GM21381 (cell line): ENCODE measurements at regions not wholly inside any gene's neighbourhood (a gene's known extent, or its start where the extent isn't known, plus 50 kb on each side); places are given as distances from the start of the nearest gene placed in this dataset.
"Not testable (repeated sequence)": the region's sequence is repeated elsewhere in the genome, so short reads cannot be mapped to it uniquely, and the experiment has no call there.

Experiments
- ATAC-seq: cut with Tn5 transposase; IDR thresholded peaks from one replicate; pipeline ENCODE4 v1.9.1; 2021; ENCODE audit warnings: mild to moderate bottlenecking, moderate library complexity; ENCODE audit not compliant: unreplicated experiment

GRCh38 chrX:45447331-45447730 is 246.7 kb upstream of the DIPK2B start:
- ATAC-seq: no peak

- ATAC-seq: no peak
These were observed 245.2 kb upstream of the DIPK2B start for GRCh38 chrX:45445745-45446412.

- no peak for ATAC-seq
These were observed 236.5 kb upstream of the DIPK2B start for GRCh38 chrX:45437186-45437585.

- no peak for ATAC-seq
These were observed 234.8 kb upstream of the DIPK2B start for GRCh38 chrX:45435481-45435880.

- ATAC-seq: no peak
These were observed 233.6 kb upstream of the DIPK2B start for GRCh38 chrX:45434231-45434630.

- ATAC-seq: no peak
These were observed 228.2 kb upstream of the DIPK2B start for GRCh38 chrX:45428831-45429230.

GRCh38 chrX:45424326-45424725 is 223.7 kb upstream of the DIPK2B start:
- ATAC-seq: no peak

DNA sequence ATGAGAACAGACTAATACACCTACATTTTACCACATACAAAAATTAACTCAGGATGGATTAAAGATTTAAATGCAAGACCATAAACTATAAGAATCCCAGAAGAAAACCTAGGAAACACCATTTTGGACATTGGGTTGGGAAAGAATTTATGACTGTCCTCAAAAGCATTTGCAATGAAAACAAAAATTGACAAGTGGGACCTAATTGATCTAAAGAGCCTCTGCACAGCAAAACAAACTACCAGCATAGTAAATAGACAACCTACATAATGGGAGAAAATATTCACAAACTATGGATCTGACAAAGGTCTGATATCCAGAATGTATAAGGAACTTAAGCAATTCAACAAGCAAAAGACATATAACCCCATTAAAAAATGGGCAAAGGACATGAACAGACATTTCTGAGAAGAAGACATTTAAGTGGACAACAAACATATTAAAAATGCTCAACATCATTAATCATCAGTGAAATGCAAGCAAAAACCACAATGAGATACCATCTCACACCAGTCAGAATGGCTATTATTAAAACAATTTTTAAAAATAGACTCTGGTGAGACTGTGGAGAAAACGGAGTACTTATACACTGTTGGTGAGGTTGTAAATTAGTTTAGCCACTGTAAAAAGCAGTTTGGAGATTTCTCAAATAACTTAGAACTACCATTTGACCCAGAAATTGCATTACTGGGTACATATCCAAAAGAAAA is 221.7 kb upstream of the DIPK2B start:
- no peak for ATAC-seq

DNA sequence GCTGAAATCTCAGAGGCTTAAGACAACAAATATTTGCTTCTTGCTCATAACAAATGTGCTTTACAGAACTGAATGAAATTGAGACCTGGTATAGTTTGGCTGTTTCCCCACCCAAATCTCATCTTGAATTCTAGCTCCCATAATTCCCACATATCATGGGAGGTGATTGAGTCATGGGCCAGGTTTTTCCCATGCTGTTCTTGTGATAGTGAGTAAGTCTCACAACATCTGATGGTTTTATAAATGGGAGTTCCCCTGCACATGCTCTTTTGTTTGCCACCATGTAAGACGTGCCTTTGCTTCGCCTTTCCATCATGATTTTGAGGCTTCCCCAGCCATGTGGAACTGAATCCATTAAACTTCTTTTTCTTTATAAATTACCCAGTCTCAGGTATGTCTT is 221.1 kb upstream of the DIPK2B start:
- ATAC-seq: no peak

DNA sequence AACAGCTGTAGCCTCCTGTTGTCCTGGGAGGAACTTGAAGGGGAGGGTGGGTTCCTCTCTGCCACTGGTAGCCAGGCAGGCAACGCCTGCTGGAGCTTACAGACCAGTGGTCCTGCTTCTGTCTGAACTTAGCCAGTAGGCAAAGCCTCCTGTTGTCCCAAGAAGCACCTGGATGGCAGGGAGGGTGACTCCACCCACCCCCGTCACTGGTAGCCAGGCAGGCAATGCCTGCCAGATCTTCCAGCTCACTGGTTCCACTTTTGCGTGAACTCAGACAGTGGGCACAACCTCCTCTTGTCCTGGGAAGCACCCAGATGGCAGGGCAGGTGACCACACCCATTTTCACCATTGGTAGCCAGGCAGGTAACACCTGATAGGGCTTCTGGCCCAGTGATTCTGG is 203.5 kb upstream of the DIPK2B start:
- no peak for ATAC-seq

DNA sequence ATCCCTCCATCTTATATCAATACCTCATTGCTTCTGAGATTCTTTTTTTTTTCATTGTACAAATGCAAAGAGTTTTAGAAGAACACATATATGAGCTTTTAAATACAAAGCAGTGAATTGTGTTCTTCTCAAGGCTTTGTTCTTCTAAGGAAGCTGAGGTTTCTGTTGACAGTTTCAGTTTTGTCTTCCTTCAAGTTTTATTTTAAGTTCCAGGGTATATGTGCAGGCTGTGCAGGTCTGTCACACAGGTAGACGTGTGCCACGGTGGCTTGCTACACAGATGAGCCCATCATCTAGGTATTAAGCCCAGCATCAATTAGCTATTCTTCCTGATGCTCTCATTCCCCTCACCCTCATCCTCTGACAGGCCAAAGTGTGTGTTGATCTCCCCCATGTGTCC is 201.2 kb upstream of the DIPK2B start:
- ATAC-seq: no peak

DNA sequence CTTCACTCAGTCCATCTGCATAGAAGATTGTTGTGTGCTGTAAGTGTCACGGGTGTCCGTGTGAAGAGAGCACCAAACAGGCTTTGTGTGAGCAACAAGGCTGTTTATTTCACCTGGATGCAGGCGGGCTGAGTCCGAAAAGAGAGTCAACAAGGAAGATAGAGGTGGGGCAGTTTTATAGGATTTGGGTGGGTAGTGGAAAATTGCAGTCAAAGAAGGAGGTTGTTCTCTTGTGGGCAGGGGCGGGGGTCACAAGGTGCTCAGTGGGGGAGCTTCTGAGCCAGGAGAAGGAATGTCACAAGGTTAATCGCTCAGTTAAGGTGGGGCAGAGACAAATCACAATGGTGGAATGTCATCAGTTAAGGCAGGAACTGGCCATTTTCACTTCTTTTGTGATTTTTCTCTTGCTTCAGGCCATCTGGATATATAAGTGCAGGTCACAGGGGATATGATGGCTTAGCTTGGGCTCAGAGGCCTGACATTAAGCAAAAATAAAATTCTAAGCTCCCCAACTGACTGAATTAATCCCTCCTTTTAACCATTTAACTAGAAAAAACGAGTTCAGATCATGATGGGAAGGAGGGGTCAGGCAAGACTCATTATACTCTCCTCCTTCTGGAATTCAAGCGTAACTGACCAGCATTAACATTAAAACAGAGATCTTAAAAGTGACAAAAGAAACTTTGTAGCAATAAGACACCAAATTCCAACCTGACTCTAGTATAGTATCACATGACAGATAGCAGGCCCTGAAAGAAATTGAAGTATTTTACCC is 200.5 kb upstream of the DIPK2B start:
- not testable (repeated sequence) for ATAC-seq

DNA sequence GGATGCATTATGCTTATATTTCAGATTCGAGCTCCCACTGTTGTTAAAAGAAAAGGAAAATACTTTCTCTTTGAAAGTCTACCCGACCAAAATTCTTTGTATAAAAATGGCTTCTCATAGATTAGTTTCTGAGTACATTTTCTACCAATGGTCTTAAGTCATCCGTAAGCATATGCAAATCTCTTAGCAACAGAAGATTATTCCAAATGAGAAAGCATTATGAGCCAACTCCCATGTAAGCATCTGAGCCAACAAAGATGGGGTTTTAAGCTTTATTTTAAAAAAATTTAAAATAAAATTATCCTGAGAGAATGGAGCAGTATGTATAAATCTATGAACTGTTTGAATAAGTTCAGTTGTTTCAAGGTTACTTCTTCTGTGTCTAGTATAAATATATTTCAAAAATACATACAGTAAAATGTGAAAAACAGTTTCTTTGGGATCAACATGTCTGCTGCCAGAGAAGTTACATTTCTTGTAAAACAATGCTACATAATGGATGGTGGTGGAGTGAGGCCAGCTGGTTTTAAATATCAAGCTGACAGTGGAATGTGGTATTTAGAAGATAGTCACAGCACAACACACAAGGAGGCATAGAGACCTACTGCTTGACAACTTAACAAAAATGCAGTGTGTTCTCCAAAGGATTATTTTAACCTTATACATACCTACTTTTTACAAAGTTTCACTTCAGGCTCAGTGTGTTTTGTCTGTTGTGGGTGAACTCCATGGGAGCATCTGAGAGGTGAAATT is 199.5 kb upstream of the DIPK2B start:
- ATAC-seq: no peak

DNA sequence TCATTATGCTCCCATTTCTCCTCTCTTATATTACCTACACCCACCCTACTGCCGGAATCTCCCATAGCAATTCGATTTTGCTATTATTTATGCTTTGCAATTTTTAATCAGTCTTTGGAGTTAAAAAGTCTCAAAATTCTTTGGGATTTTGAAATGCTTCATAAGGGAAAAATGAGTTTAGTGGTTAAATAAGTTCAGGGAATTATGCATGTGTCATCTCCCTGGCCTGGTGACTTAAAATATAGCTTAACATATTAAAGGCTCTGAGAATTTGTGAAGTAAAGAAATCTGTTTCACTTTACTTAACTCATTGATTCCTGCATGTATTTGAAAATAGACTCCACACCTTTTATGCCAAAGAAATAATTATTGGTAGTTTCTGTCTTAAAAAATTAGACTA is 185.1 kb upstream of the DIPK2B start:
- ATAC-seq: no peak

- no peak for ATAC-seq
These were observed 181.2 kb upstream of the DIPK2B start for GRCh38 chrX:45381841-45382240.

- ATAC-seq: no peak
These were observed 180.7 kb upstream of the DIPK2B start for GRCh38 chrX:45381366-45381765.

- no peak for ATAC-seq
These were observed 178.6 kb upstream of the DIPK2B start for GRCh38 chrX:45379236-45379635.

DNA sequence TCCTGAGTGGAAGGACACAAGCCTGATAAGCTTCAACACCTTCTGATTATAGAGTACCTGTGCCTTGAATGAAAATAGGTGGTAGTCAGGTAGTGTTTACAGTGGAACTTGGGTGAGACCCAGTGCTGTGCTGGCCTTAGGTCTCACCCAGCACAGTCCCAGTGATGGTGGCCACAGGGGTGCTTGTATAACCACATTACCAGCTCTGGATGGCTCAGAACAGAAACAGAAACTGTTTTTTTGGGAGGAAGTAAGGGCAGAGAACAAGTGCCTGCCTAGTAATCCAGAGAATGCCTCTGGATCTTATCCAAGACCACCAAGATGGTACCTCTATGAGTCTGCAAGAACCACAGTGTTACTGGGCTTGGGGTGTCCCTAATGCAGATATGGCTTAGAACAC is 171.5 kb upstream of the DIPK2B start:
- no peak for ATAC-seq

DNA sequence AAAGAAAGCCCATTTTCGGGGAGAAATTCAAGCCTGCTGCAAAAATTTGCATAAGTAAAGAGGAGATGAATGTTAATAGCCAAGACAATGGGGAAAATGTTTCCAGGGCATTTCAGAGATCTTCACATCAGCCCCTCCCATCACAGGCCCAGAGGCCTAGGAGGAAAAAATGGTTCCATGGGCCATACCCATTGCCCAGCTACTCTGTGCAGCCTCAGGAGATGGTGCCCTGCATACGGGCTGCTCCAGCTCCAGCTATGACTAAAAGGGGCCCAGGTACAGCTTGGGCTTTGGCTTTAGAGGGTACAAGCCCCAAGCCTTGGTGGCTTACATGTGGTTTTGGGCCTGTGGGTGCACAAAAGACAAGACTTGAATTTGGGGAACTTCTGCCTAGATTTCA is 168.0 kb upstream of the DIPK2B start:
- ATAC-seq: no peak

GRCh38 chrX:45363596-45363995 is 162.9 kb upstream of the DIPK2B start:
- ATAC-seq: no peak

GRCh38 chrX:45360571-45360970 is 159.9 kb upstream of the DIPK2B start:
- no peak for ATAC-seq
